C4-2B (cell line): ENCODE measurements at regions not wholly inside any gene's neighbourhood (a gene's known extent, or its start where the extent isn't known, plus 50 kb on each side); places are given as distances from the start of the nearest gene placed in this dataset.

Experiments
- H3K27ac ChIP-seq: fragments of 450-650 bp; 2 replicates; pipeline ENCODE4 v1.5.1; 2017
- ZFX ChIP-seq: fragments of 450-650 bp; IDR thresholded peaks from 2 replicates; pipeline ENCODE4 v1.6.1; 2017
- TF ChIP-seq, protein P1 (sequence below): fragments of 450-650 bp; conservative IDR thresholded peaks from 2 replicates; pipeline ENCODE4 v1.5.1; 2017; ENCODE audit warnings: mild to moderate bottlenecking

DNA sequence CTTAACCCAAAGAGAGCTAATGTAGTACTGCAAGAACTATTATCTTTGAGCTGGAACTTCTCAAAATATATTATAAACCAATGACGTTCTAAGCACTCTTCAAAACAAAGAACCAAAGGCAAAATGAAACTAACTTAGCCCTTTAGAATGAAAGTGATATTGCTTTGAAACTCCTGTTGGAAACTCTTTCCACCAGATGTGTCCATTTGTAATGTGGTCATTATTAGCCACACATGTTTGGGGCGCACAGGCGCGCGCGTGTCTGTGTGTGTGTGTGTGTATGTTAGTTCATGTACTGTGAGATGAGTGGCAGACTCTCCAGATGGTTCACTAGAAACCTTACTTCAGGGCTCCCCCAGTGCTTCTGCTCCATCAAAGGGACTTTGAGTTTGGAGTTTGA is 323.4 kb downstream of the BCL11A start:
- TF ChIP-seq, protein P1, sequence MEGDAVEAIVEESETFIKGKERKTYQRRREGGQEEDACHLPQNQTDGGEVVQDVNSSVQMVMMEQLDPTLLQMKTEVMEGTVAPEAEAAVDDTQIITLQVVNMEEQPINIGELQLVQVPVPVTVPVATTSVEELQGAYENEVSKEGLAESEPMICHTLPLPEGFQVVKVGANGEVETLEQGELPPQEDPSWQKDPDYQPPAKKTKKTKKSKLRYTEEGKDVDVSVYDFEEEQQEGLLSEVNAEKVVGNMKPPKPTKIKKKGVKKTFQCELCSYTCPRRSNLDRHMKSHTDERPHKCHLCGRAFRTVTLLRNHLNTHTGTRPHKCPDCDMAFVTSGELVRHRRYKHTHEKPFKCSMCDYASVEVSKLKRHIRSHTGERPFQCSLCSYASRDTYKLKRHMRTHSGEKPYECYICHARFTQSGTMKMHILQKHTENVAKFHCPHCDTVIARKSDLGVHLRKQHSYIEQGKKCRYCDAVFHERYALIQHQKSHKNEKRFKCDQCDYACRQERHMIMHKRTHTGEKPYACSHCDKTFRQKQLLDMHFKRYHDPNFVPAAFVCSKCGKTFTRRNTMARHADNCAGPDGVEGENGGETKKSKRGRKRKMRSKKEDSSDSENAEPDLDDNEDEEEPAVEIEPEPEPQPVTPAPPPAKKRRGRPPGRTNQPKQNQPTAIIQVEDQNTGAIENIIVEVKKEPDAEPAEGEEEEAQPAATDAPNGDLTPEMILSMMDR = no peak
- no peak for TF ChIP-seq ZFX
- no peak overlapping the region for H3K27ac ChIP-seq

DNA sequence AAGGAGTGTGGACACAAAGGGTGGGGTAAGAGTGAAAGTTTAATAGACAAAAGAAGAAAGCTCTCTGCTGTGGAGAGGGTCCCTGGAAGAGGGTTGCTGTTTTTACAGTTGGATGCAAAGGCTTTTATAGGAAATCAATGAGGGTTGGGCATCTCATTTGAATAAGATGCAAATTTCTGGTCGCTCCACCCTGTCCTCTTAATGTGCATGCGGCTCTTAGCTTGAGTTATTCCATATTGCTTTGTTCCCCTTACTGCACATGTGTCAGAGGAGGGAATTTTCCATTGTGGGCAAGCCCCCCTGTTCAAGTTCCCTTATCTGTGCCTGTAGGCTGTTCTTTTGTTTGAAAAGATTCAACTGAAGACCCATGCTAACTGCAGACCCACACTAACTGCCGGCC is 326.5 kb downstream of the BCL11A start:
- no peak for TF ChIP-seq ZFX
- TF ChIP-seq, protein P1 = no peak
- H3K27ac ChIP-seq = no peak overlapping the region

DNA sequence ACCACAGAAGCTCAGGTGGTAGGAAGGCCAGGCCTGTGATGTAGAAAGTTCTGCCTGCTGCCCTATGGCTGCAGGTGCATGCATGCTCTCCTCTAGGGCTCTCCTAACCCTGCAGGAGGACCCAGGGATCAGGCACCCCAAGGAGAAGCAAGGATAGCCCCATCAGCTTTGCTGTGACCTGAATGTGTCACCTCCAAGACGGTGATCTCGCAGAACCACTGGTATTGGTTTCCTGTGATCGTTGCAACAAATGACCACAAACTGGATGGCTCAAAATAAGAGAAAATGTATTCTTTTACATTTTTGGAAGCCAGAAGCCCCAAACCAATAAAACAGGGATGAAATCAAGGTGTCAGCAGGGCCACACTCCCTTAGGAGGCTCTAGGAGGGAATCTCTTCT is 327.3 kb downstream of the BCL11A start:
- no peak overlapping the region for H3K27ac ChIP-seq
- no peak for TF ChIP-seq ZFX
- TF ChIP-seq, protein P1 = no peak

DNA sequence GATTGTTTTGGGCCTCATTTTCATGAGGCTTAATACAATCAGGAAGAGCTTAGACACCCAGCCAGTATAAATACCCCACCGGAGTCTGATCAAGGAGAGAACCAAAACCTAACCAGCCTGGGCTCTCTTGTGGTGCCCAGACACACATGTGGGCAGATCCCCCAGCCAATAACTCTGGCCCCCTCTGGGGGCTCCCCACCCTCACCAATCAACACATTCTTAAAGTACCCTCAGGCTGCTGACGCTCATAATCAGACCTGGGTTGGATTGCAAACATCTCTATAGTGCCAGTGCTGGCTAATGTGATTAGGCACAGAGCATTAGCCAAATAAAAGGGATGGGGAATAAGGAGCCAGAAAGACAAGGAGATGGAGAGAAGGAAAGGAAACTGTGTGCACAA is 329.6 kb downstream of the BCL11A start:
- TF ChIP-seq ZFX = no peak
- TF ChIP-seq, protein P1 = no peak

DNA sequence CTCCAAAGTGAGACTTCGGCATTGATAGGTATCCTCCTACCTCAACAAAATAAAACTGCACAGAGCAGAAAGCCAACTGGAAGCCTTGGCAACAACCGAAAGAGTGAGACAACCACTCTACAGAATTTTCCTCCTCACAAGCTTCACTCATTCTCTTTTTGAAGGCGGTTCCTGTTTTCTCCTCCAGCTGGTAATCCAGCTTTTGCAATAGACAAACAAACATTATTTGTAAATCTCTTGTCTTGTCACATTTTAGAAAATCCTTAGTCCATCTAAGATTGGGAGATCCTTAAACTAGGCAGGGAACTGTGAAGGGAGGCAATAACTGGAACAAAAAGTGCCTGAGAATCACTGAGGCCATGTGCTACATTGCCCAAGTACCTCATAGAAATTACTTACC is 332.4 kb downstream of the BCL11A start:
- no peak for TF ChIP-seq ZFX
- TF ChIP-seq, protein P1 = no peak

More for the DNA sequence above, 329.6 kb downstream of the BCL11A start:
- no peak overlapping the region for H3K27ac ChIP-seq

DNA sequence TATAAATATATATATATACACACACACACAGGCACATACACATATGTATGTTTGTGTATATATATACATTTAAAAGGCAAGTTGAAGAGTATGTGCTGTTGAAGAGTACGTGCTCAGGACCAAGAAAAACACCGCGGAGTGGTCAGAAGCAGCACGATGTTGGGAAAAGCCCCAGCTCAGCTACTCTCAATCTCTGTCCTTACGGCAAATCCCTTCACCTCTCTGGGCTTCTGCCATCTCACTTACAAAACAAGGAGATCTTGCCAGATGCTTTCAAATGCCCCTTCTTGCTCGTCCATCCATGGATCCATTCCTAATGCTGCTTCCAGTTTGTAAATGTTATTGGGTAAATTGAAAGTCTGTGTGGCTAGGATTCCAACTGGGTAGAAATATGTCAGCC is 333.9 kb downstream of the BCL11A start:
- no peak overlapping the region for H3K27ac ChIP-seq
- TF ChIP-seq, protein P1 = no peak
- no peak for TF ChIP-seq ZFX

More for the DNA sequence above, 332.4 kb downstream of the BCL11A start:
- H3K27ac ChIP-seq = no peak overlapping the region

DNA sequence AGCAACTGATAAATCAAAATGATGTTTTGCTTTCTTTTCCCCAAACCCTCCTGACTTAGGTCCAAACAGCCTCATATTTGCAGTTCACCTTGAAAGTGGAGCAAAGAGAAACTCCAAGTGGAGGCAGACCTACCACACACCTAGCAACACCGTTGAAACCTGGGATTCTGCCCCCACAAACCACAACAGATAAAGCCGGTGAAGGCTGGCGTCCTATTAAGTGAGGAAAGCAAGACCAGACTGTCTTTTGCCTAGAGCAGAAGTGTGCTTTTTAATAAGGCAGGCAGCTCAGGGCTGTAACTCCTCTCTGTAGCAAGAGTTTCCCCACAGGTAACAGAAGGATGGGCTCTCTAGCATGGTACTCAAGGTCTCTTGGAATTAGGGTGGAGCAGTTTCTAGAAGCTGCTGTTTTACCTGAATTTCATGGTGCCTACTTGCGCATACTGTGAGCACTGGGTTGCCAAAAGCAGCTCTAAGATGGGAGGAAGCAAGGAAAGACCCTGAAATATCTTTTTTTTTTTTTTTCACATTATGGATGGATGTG is 336.9 kb downstream of the BCL11A start:
- no peak overlapping the region for H3K27ac ChIP-seq
- TF ChIP-seq, protein P1 = no peak
- no peak for TF ChIP-seq ZFX
